Keratinocyte (primary cell): ENCODE measurements at regions not wholly inside any gene's neighbourhood (a gene's known extent, or its start where the extent isn't known, plus 50 kb on each side); places are given as distances from the start of the nearest gene placed in this dataset.

Experiments used
- EZH2 ChIP-seq: IDR thresholded peaks from one replicate; pipeline ENCODE4 v1.6.1; 2012; ENCODE audit warnings: inconsistent platforms, mild to moderate bottlenecking, low read length, moderate library complexity
- TF ChIP-seq, protein P1 (sequence below), 3 experiments: IDR thresholded peaks in 1 of 3; conservative IDR thresholded peaks in 1 of 3; optimal IDR thresholded peaks in 1 of 3; 2 replicates in 2 of 3; 3 replicates in 1 of 3; pipeline versions ENCODE3 to v1.5.1; 2011; ENCODE audit warnings: low read length in 3 of 3, mild to moderate bottlenecking in 3 of 3, moderate library complexity in 2 of 3, control low read depth in 1 of 3, inconsistent platforms in 1 of 3; ENCODE audit not compliant: insufficient read depth in 2 of 3; ENCODE audit errors: extremely low read depth in 1 of 3

- no peak for TF ChIP-seq EZH2
- TF ChIP-seq, protein P1, sequence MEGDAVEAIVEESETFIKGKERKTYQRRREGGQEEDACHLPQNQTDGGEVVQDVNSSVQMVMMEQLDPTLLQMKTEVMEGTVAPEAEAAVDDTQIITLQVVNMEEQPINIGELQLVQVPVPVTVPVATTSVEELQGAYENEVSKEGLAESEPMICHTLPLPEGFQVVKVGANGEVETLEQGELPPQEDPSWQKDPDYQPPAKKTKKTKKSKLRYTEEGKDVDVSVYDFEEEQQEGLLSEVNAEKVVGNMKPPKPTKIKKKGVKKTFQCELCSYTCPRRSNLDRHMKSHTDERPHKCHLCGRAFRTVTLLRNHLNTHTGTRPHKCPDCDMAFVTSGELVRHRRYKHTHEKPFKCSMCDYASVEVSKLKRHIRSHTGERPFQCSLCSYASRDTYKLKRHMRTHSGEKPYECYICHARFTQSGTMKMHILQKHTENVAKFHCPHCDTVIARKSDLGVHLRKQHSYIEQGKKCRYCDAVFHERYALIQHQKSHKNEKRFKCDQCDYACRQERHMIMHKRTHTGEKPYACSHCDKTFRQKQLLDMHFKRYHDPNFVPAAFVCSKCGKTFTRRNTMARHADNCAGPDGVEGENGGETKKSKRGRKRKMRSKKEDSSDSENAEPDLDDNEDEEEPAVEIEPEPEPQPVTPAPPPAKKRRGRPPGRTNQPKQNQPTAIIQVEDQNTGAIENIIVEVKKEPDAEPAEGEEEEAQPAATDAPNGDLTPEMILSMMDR (optimal IDR thresholded peaks at IDR 0.05 in 1 of 3, IDR thresholded peaks at IDR 0.05 in 1 of 3, conservative IDR thresholded peaks at IDR 0.05 in 1 of 3; ENCODE audit: extremely low read depth in 1 of 3, insufficient read depth in 2 of 3, low read length in 3 of 3): no peak
Measured at GRCh38 chr2:71842744-71843143, 304.9 kb downstream of the CYP26B1 start.
